Dermis microvascular lymphatic vessel endothelial cell (primary cell): ENCODE measurements at regions not wholly inside any gene's neighbourhood (a gene's known extent, or its start where the extent isn't known, plus 50 kb on each side); places are given as distances from the start of the nearest gene placed in this dataset.

Source experiments
- DNase-seq, 2 donors: peaks; one replicate each; pipeline versions ENCODE4 v3.0.0 to v3.0.0-alpha.2; 2010; ENCODE audit warnings: low read depth in 2 of 2

- DNase-seq = no peak
Measured at GRCh38 chr13:64029343-64030093, 2613.9 kb upstream of the PCDH20 start.

GRCh38 chr13:64028551-64028950 lies 2612.9 kb upstream of the PCDH20 start:
- DNase-seq = no peak

- DNase-seq = no peak
Measured at GRCh38 chr13:64020126-64020525, 2604.5 kb upstream of the PCDH20 start.

GRCh38 chr13:64007339-64007738 lies 2591.7 kb upstream of the PCDH20 start:
- DNase-seq = no peak

GRCh38 chr13:64000321-64000720 lies 2584.7 kb upstream of the PCDH20 start:
- no peak for DNase-seq

GRCh38 chr13:63999614-64000305 lies 2584.1 kb upstream of the PCDH20 start:
- no peak for DNase-seq

GRCh38 chr13:63983366-63983765 lies 2567.7 kb upstream of the PCDH20 start:
- DNase-seq = peak in 1 of 2 donors; percentile 5

- no peak for DNase-seq
Measured at GRCh38 chr13:63979951-63980350, 2564.3 kb upstream of the PCDH20 start.

- DNase-seq = no peak
Measured at GRCh38 chr13:63972328-63972727, 2556.7 kb upstream of the PCDH20 start.

GRCh38 chr13:63954683-63955082 lies 2539.0 kb upstream of the PCDH20 start:
- DNase-seq = no peak

GRCh38 chr13:63948045-63948444 lies 2532.4 kb upstream of the PCDH20 start:
- DNase-seq = no peak

- DNase-seq = no peak
Measured at GRCh38 chr13:63944911-63945310, 2529.3 kb upstream of the PCDH20 start.

GRCh38 chr13:63942372-63942771 lies 2526.7 kb upstream of the PCDH20 start:
- no peak for DNase-seq

- no peak for DNase-seq
Measured at GRCh38 chr13:63938851-63939250, 2523.2 kb upstream of the PCDH20 start.

GRCh38 chr13:63910511-63910910 lies 2494.9 kb upstream of the PCDH20 start:
- DNase-seq = no peak

GRCh38 chr13:63909726-63910375 lies 2494.2 kb upstream of the PCDH20 start:
- no peak for DNase-seq

GRCh38 chr13:63902141-63902540 lies 2486.5 kb upstream of the PCDH20 start:
- no peak for DNase-seq

GRCh38 chr13:63901630-63902029 lies 2486.0 kb upstream of the PCDH20 start:
- no peak for DNase-seq

GRCh38 chr13:63900406-63900805 lies 2484.8 kb upstream of the PCDH20 start:
- no peak for DNase-seq

- no peak for DNase-seq
Measured at GRCh38 chr13:63896321-63896720, 2480.7 kb upstream of the PCDH20 start.

- DNase-seq = no peak
Measured at GRCh38 chr13:63882052-63882451, 2466.4 kb upstream of the PCDH20 start.

- DNase-seq = no peak
Measured at GRCh38 chr13:63880705-63881104, 2465.1 kb upstream of the PCDH20 start.

- no peak for DNase-seq
Measured at GRCh38 chr13:63873936-63874335, 2458.3 kb upstream of the PCDH20 start.
